Suprapubic skin (tissue), 3 donors: ENCODE measurements at regions not wholly inside any gene's neighbourhood (a gene's known extent, or its start where the extent isn't known, plus 50 kb on each side); places are given as distances from the start of the nearest gene placed in this dataset.

Source experiments
- CTCF ChIP-seq, 2 donors: fragments of 200-600 bp in 1 of 2; fragments of 450-650 bp in 1 of 2; sonication (generic) in 1 of 2; IDR thresholded peaks; one replicate each; pipeline ENCODE4 v1.5.1; 2016 to 2019; ENCODE audit warnings: antibody characterized with exemption in 2 of 2, mild to moderate bottlenecking in 1 of 2, moderate library complexity in 1 of 2
- POLR2A ChIP-seq, 2 donors: fragments of 450-650 bp; IDR thresholded peaks; one replicate each; pipeline ENCODE4 v1.6.1; 2017; ENCODE audit warnings: antibody characterized with exemption in 2 of 2, mild to moderate bottlenecking in 2 of 2, moderate library complexity in 2 of 2

GRCh38 chr6:147654103-147654845 is 145.8 kb downstream of the SAMD5 start:
- no peak for TF ChIP-seq CTCF (IDR thresholded peaks at IDR 0.05)
- no peak for TF ChIP-seq POLR2A (IDR thresholded peaks at IDR 0.05)
